Body of pancreas (tissue), 4 donors: ENCODE measurements at regions not wholly inside any gene's neighbourhood (a gene's known extent, or its start where the extent isn't known, plus 50 kb on each side); places are given as distances from the start of the nearest gene placed in this dataset.

Source experiments
- ATAC-seq: fragments of 150-250 bp; one replicate; pipeline ENCODE4 v1.9.1; 2016
- DNase-seq, 4 donors: peaks; one replicate each; pipeline ENCODE4 v3.0.0-alpha.2; 2019
- H3K27ac ChIP-seq, 4 donors: fragments of 200-600 bp; sonication (generic); 1 replicate in 3 of 4; 2 replicates in 1 of 4; pipeline versions ENCODE4 v1.5.1 to v1.6.1; 2016 to 2019; ENCODE audit warnings: mild to moderate bottlenecking in 1 of 4, mixed read lengths in 1 of 4, moderate library complexity in 1 of 4
- H3K27me3 ChIP-seq, 2 donors: fragments of 200-600 bp; sonication (generic); one replicate each; pipeline ENCODE4 v1.6.0; 2016; ENCODE audit warnings: mild to moderate bottlenecking in 1 of 2
- H3K36me3 ChIP-seq, 2 donors: fragments of 200-600 bp; sonication (generic); replicated peaks in 1 of 2; 2 replicates each; pipeline ENCODE4 v1.5.1; 2016; ENCODE audit warnings: low read depth in 2 of 2; ENCODE audit not compliant: insufficient read depth in 1 of 2
- H3K4me1 ChIP-seq: fragments of 200-600 bp; sonication (generic); one replicate; pipeline ENCODE4 v1.6.0; 2016
- H3K4me3 ChIP-seq, 2 donors: fragments of 200-600 bp; sonication (generic); 1 replicate in 1 of 2; 2 replicates in 1 of 2; pipeline ENCODE4 v1.5.1; 2016 to 2019
- H3K9me3 ChIP-seq, 3 donors: fragments of 200-600 bp; sonication (generic); 1 replicate in 2 of 3; 2 replicates in 1 of 3; pipeline ENCODE4 v1.5.1; 2016
- POLR2A ChIP-seq, 3 donors: fragments of 450-650 bp; IDR thresholded peaks; one replicate each; pipeline ENCODE4 v1.6.1; 2016; ENCODE audit warnings: antibody characterized with exemption in 3 of 3, mild to moderate bottlenecking in 2 of 3
- WGBS, 2 donors: methylation state at CpG; one replicate each; pipeline ENCODE4 v1.1.5; 2017; 5-methylcytosine and 5-hydroxymethylcytosine counted together
- intact Hi-C: fragments of 100-400 bp; cut with DNase I; formaldehyde crosslinking; loops from one replicate; pipeline ENCODE4 v1.15.1; 2023
- TF ChIP-seq, protein P1 (sequence below), 7 experiments: fragments of 450-650 bp in 4 of 7; fragments of 200-600 bp in 3 of 7; sonication (generic) in 3 of 7; IDR thresholded peaks; one replicate each; pipeline ENCODE4 v1.5.1; 2016 to 2019; ENCODE audit warnings: antibody characterized with exemption in 7 of 7

DNA sequence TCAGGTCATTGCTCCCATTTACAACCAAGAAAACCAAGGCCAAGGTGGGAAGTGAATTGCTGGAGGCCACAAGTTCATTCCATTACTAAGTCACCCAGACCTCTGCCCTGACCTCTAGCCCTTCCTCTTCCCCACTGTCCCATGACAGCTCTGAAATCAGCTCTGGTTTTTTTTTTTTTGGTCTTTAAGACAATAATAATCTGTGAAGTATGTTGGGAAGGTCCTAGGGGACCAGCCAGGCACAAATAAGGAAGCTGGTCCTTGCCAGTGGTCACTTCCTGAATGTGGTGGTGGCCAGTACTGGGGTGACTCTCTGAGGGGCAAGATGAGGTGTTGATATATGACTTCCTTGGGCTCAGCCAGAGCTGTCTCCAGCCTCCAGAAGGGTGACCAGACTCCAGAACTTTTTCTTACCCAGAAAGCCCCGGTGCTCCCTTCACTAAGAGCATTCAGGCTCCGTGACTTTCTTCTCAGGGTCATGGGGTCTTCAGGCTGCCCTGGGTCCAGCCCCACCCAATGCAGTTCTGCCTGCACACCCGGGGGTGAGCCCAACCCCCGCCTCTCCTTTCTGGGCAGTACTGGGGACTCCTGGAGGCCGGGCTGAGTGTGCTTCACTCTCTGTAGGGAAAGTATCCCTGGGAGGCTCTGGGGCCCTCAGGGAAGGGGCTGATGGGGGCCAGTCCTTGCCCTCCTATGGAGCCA lies 159.6 kb downstream of the PTPRU start:
- no peak for DNase-seq
- WGBS, 2 donors, result 49% methylated on average over 5 of the region's 5 CpGs; no CpG with 5 or more reads in 1 of the 2 donors
- intact Hi-C loops, result no loop called here
- Histone ChIP-seq H3K4me3 (no peak overlapping the region), H3K9me3 (no peaks in the 10 kb centered on the region), H3K36me3 (no peaks in the 10 kb centered on the region), H3K4me1 (no peaks in the 10 kb centered on the region), H3K27me3 (no peaks in the 10 kb centered on the region), H3K27ac (no peak overlapping the region)
- TF ChIP-seq, protein P1, sequence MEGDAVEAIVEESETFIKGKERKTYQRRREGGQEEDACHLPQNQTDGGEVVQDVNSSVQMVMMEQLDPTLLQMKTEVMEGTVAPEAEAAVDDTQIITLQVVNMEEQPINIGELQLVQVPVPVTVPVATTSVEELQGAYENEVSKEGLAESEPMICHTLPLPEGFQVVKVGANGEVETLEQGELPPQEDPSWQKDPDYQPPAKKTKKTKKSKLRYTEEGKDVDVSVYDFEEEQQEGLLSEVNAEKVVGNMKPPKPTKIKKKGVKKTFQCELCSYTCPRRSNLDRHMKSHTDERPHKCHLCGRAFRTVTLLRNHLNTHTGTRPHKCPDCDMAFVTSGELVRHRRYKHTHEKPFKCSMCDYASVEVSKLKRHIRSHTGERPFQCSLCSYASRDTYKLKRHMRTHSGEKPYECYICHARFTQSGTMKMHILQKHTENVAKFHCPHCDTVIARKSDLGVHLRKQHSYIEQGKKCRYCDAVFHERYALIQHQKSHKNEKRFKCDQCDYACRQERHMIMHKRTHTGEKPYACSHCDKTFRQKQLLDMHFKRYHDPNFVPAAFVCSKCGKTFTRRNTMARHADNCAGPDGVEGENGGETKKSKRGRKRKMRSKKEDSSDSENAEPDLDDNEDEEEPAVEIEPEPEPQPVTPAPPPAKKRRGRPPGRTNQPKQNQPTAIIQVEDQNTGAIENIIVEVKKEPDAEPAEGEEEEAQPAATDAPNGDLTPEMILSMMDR (IDR thresholded peaks at IDR 0.05), result no peak
- TF ChIP-seq POLR2A (IDR thresholded peaks at IDR 0.05), result no peak
- ATAC-seq, result no peak

DNA sequence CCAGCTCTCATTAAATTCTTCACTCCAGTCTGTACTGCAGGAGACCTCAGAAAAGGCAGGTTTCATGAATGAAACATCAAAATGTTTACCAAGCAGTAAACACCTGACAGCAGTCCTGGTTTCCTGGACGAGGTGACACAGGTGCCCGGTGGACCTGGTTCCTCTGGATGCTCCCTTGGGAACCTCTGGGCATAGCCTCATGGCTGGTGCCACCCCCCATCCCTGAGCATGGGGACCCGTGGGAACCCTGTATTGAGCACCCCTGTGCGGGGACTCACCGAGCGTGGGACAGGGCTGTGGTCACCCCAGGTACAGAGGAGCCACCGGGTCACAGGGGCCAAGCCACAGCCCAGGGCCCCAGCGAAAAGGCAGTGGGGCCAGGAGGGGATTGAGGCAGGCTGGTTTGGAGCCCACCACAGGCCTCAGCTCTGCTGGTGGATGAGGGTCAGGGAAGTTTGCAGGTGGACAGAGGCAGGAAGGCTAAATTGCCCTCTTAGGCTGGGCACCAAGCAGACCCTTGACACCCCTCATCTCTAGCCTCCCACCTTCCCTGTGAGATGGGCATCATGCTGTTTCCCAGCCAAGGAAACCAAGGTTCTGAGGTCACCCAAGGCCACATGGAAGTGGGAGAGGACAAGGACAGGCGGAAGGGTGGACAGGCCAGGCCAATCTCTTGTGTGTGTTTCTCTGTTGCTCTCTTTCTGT lies 158.4 kb downstream of the PTPRU start:
- intact Hi-C loops, result no loop called here
- TF ChIP-seq, protein P1 (IDR thresholded peaks at IDR 0.05), result no peak
- TF ChIP-seq POLR2A (IDR thresholded peaks at IDR 0.05), result no peak
- Histone ChIP-seq H3K4me1 (no peaks in the 10 kb centered on the region), H3K9me3 (no peaks in the 10 kb centered on the region), H3K27ac (no peak overlapping the region), H3K36me3 (no peaks in the 10 kb centered on the region), H3K4me3 (no peak overlapping the region), H3K27me3 (no peaks in the 10 kb centered on the region)
- ATAC-seq, result no peak
- DNase-seq, result no peak
- WGBS, 2 donors, result 49 to 60% methylated on average over 8 to 9 of the region's 9 CpGs

DNA sequence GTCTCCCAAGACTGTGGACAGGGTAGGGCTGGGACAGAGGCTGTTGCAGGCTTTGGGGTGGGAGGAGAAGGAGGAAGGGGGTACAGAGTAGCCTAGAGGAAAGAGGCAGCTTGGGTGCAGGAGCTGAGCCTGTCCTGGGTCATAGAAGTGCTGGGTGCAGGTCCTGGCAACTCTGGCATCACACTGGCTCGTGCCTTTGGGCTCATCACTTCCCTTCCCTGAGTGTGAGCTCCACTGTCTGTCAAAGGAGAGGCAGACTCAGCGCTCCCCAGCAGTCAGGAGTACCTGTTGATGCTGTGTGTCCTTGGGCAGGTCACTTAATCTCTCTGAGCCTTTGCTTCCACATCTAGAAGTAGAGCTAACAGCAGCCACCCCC lies 157.1 kb downstream of the PTPRU start:
- intact Hi-C loops, result no loop called here

DNA sequence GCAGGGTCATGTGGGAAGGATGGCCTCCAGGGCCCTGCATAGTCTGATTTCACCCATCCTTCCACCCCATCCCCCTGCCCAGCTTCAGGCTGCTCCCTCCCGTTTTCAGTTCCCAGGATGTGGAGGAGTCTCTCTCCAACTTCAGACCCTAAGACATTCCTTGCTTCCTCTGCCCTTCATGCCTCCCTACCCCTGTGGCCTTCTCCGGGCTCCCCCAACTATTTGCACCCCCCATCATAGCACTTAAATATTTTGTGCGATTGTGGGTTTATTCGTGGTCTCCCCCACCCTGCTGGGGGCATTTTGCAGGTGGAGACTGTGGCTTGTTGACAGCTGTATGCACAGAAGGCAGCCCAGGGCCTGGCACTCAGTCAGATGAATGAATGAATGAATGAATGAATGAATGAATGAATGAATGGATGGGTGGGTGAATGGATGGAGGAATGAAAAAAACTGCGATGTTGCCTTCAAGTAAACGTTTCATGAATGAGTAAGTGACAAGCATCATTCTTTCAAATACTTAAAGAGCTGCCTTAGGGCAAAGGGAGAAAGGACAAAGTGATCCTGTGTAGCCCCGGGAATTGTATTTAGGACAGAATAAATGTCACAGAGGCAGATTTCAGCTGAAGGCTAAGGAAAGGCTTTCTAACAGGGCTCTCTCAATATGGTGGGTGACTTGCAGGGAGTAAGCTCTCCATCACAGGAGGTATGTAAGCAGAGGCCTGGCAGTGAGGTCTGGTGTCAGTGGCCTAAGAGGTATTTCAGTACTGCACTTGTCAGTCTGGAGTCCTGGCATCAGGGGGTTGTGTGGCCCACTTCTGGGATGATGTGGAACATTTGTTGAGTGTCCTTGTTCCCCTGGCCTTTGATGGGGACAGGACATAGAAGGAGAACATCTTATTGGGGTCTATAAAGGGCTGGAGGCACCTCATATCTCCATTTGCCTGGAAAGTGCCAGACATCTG lies 156.4 kb downstream of the PTPRU start:
- Histone ChIP-seq H3K27me3 (no peaks in the 10 kb centered on the region), H3K4me3 (no peak overlapping the region), H3K9me3 (no peaks in the 10 kb centered on the region), H3K36me3 (no peaks in the 10 kb centered on the region), H3K27ac (no peak overlapping the region), H3K4me1 (no peaks in the 10 kb centered on the region)
- WGBS, 2 donors, result 45 to 47% methylated on average over 7 of the region's 7 CpGs
- DNase-seq, result no peak
- intact Hi-C loops, result no loop called here
- TF ChIP-seq, protein P1 (IDR thresholded peaks at IDR 0.05), result no peak
- no peak for ATAC-seq

More for the DNA sequence above, 157.1 kb downstream of the PTPRU start:
- H3K36me3 ChIP-seq, result no peaks in the 10 kb centered on the region
- H3K4me1 ChIP-seq, result no peaks in the 10 kb centered on the region
- H3K27ac ChIP-seq, result no peak overlapping the region
- H3K4me3 ChIP-seq, result no peak overlapping the region
- no peaks in the 10 kb centered on the region for H3K9me3 ChIP-seq
- no peak for DNase-seq
- WGBS, 2 donors, result 62 to 88% methylated on average over 1 to 2 of the region's 2 CpGs
- no peak for TF ChIP-seq POLR2A (IDR thresholded peaks at IDR 0.05)
- TF ChIP-seq, protein P1 (IDR thresholded peaks at IDR 0.05), result no peak
- H3K27me3 ChIP-seq, result no peaks in the 10 kb centered on the region
- no peak for ATAC-seq
